KMS-11 (cell line): ENCODE measurements at regions not wholly inside any gene's neighbourhood (a gene's known extent, or its start where the extent isn't known, plus 50 kb on each side); places are given as distances from the start of the nearest gene placed in this dataset.

Experiments used
- H2AFZ ChIP-seq: fragments of 200-600 bp; sonication (generic); 2 replicates; pipeline ENCODE4 v1.6.1; 2016; ENCODE audit warnings: antibody characterized with exemption, mixed run types, low read depth
- H3K27ac ChIP-seq: fragments of 200-600 bp; sonication (generic); 2 replicates; pipeline ENCODE4 v1.6.1; 2016; ENCODE audit warnings: mild to moderate bottlenecking, mixed run types
- H3K27me3 ChIP-seq: fragments of 200-600 bp; sonication (generic); 2 replicates; pipeline ENCODE4 v1.6.1; 2017; ENCODE audit warnings: mild to moderate bottlenecking, low read depth, mixed run types, moderate library complexity; ENCODE audit not compliant: insufficient read depth
- H3K36me3 ChIP-seq: fragments of 200-600 bp; sonication (generic); 2 replicates; pipeline ENCODE4 v1.6.1; 2017; ENCODE audit warnings: mild to moderate bottlenecking, mixed run types; ENCODE audit not compliant: insufficient read depth
- H3K4me1 ChIP-seq: fragments of 200-600 bp; sonication (generic); 2 replicates; pipeline ENCODE4 v1.6.1; 2016; ENCODE audit warnings: mild to moderate bottlenecking, low read depth, mixed run types; ENCODE audit not compliant: poor library complexity, severe bottlenecking
- H3K4me2 ChIP-seq: fragments of 200-600 bp; sonication (generic); 2 replicates; pipeline ENCODE4 v1.7.0; 2016; ENCODE audit warnings: mild to moderate bottlenecking, mixed run types
- H3K4me3 ChIP-seq: fragments of 200-600 bp; sonication (generic); IDR thresholded peaks from 2 replicates; pipeline ENCODE4 v1.6.1; 2017; ENCODE audit warnings: low read depth, low read length, mixed read lengths; ENCODE audit not compliant: insufficient read depth
- H3K79me2 ChIP-seq: fragments of 200-600 bp; sonication (generic); 2 replicates; pipeline ENCODE4 v1.6.1; 2016; ENCODE audit warnings: low read depth, mixed run types; ENCODE audit not compliant: insufficient read depth
- H3K9ac ChIP-seq: fragments of 200-600 bp; sonication (generic); 2 replicates; pipeline ENCODE4 v1.6.1; 2016; ENCODE audit warnings: mild to moderate bottlenecking, mixed run types
- H4K20me1 ChIP-seq: fragments of 200-600 bp; sonication (generic); 2 replicates; pipeline ENCODE4 v1.6.1; 2016; ENCODE audit warnings: mild to moderate bottlenecking, mixed run types; ENCODE audit not compliant: insufficient read depth
- CTCF ChIP-seq: fragments of 200-600 bp; sonication (generic); conservative IDR thresholded peaks from 2 replicates; pipeline ENCODE4 v1.6.1; 2017; ENCODE audit warnings: low read depth, mild to moderate bottlenecking, antibody characterized with exemption, low read length, moderate library complexity, mixed read lengths

DNA sequence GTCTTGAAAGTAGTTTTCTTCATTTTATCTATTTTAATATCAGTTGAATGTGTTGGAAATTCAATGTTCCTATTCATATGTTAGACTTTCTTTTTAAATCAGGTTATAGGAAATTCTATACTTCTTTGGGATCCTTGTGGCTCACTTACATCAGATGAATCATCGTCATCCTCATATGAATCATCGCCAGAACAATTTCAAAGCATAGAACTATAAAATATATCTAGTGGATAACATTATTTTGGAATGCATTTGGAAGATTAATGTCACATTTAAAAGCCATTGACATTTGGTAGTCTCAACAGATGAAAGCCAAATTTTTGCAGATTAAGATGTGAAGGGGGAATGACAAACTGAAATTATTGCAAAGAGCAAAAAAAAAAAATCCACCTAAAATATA, 94.1 kb downstream of the FAM161A start:
- Histone ChIP-seq H2AFZ (no peak overlapping the region), H3K4me1 (peaks cover 10% of the 10 kb centered on the region), H3K79me2 (no peaks in the 10 kb centered on the region), H3K36me3 (no peaks in the 10 kb centered on the region), H3K27ac (no peak overlapping the region), H3K9ac (no peak overlapping the region), H3K4me3 (no peak overlapping the region), H4K20me1 (no peaks in the 10 kb centered on the region), H3K27me3 (no peaks in the 10 kb centered on the region), H3K4me2 (no peak overlapping the region)
- no peak for TF ChIP-seq CTCF

- no peaks in the 10 kb centered on the region for H4K20me1 ChIP-seq
- no peaks in the 10 kb centered on the region for H3K36me3 ChIP-seq
- H3K4me3 ChIP-seq: no peak overlapping the region
- no peaks in the 10 kb centered on the region for H3K27me3 ChIP-seq
- H3K79me2 ChIP-seq: no peaks in the 10 kb centered on the region
- no peak overlapping the region for H3K9ac ChIP-seq
- no peak overlapping the region for H3K4me2 ChIP-seq
- H3K27ac ChIP-seq: no peak overlapping the region
- peaks cover 10% of the 10 kb centered on the region for H3K4me1 ChIP-seq
- no peak overlapping the region for H2AFZ ChIP-seq
- TF ChIP-seq CTCF: no peak
These were observed 94.9 kb downstream of the FAM161A start for GRCh38 chr2:61759005-61759404.

- Histone ChIP-seq H3K27me3 (no peaks in the 10 kb centered on the region), H3K4me1 (peaks cover 10% of the 10 kb centered on the region), H3K4me2 (no peak overlapping the region), H3K9ac (no peak overlapping the region), H3K4me3 (no peak overlapping the region), H3K27ac (no peak overlapping the region), H3K36me3 (no peaks in the 10 kb centered on the region), H3K79me2 (no peaks in the 10 kb centered on the region), H4K20me1 (no peaks in the 10 kb centered on the region), H2AFZ (no peak overlapping the region)
- no peak for TF ChIP-seq CTCF
These were observed 95.7 kb downstream of the FAM161A start for GRCh38 chr2:61758159-61758558.

GRCh38 chr2:61753512-61753911, 100.3 kb downstream of the FAM161A start:
- no peaks in the 10 kb centered on the region for H3K36me3 ChIP-seq
- no peak overlapping the region for H3K4me2 ChIP-seq
- no peaks in the 10 kb centered on the region for H3K79me2 ChIP-seq
- H3K9ac ChIP-seq: no peak overlapping the region
- TF ChIP-seq CTCF: no peak
- H3K27ac ChIP-seq: no peak overlapping the region
- H3K27me3 ChIP-seq: no peaks in the 10 kb centered on the region
- no peak overlapping the region for H2AFZ ChIP-seq
- no peaks in the 10 kb centered on the region for H4K20me1 ChIP-seq
- H3K4me3 ChIP-seq: no peak overlapping the region
- H3K4me1 ChIP-seq: no peaks in the 10 kb centered on the region

DNA sequence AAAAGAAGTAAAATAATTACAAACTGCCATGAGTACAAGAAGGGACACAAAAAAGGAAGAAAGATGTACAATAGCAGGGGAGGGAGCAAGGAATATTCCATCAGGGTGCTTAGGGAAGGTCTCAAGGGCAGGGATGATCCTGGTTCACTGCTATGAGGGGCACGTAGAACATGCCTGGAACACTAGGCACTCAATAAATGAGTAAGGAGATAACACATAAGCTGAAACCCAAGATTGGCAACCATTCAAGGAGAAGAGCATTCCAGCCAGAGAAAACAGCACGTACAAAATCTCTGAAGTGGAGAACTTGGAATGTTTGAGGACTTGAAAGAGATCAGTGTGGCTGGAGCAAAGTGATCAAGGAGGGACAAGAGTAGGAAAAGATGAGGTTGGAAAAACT, 103.2 kb downstream of the FAM161A start:
- H3K4me3 ChIP-seq: no peak overlapping the region
- no peaks in the 10 kb centered on the region for H4K20me1 ChIP-seq
- no peak overlapping the region for H3K27ac ChIP-seq
- no peak overlapping the region for H3K9ac ChIP-seq
- H2AFZ ChIP-seq: no peak overlapping the region
- H3K27me3 ChIP-seq: no peaks in the 10 kb centered on the region
- H3K4me2 ChIP-seq: no peak overlapping the region
- H3K36me3 ChIP-seq: no peaks in the 10 kb centered on the region
- no peaks in the 10 kb centered on the region for H3K4me1 ChIP-seq
- H3K79me2 ChIP-seq: no peaks in the 10 kb centered on the region
- TF ChIP-seq CTCF: no peak
